Activated CD8-positive, alpha-beta memory T cell treated with anti-CD3 and anti-CD28 coated beads, Interleukin-2, amount 50 U/mL, for 48 hours (primary cell): ENCODE measurements at regions not wholly inside any gene's neighbourhood (a gene's known extent, or its start where the extent isn't known, plus 50 kb on each side); places are given as distances from the start of the nearest gene placed in this dataset.

Experiments used
- DNase-seq: peaks from one replicate; pipeline ENCODE4 v3.0.0-alpha.2; 2020

DNA sequence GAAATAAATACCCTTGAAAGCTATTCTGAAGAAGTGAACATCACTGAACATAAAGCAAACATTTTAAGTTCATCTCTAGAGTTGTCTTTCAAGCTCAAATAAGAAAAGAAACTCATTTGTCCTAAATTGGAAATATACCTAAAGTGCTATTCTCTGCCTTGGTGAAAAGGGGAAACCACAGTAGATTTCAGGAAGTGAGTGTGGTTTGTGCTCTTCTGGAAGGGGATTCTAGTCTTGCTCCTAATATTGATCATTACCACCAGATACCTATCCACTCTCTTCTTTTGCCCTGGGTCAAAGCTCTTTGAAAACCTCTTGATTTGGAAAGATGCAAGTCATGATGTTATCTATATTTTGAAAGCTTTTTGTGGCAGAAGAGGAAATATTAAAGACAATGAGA lies 798.1 kb downstream of the ADGRL2 start:
- DNase-seq: no peak

GRCh38 chr1:82598337-82598736 lies 797.6 kb downstream of the ADGRL2 start:
- DNase-seq: no peak

DNA sequence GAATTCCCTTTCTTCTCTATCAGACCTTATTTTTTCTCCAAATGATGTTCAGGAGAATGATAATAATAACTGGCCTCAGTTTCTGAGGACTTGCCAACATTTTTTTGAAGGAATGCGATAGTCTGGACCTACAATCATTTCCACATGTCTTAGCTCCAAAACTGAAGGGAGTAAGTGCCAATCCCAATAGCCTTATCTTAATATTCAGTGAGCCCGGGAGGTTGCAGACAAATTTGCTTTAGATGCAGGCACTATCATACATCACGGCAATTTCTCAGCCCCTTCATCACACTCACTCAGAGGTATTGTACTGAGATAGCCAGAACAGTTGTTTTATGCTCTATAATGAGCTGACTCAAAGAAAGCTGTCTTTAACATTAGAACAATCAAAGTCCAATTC lies 796.9 kb downstream of the ADGRL2 start:
- no peak for DNase-seq

- no peak for DNase-seq
These were observed 796.4 kb downstream of the ADGRL2 start for GRCh38 chr1:82597141-82597540.

DNA sequence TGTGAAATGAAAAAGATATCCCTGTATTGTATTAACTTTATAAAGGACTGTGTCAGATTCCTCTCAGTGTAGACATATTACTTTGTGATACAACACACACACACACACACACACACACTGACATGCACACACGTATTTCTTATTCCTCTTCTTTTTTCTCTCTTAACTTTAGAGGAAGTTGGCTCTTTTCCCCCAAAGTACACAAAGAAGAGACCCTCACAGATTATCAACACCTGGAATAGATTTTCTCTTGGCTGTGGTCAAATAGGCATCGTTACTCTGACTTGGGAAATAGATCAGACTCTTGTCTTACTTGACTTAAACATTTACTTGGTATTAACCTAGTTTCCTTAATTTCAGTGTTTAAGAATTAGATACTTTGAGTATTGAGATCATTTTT lies 792.8 kb downstream of the ADGRL2 start:
- no peak for DNase-seq

- DNase-seq: no peak
These were observed 788.9 kb downstream of the ADGRL2 start for GRCh38 chr1:82589588-82589987.

DNA sequence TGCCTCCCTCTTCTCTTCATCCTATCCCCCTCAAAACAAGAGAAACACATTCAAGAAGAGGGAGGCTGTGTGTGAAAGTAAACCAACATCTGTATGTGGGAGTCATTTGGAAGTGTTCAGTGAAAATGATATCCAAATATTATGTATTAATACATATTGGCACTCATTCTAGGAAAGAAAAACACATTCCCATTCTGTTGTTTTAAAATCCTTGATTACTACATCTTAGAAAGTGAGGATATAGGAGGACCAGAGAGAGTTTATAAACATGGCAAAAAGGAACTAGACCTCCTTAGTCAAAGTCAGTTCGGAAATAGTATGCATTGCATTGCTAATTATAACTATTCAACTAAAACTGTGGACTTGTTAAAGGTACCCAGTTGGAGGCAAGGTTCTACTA lies 786.6 kb downstream of the ADGRL2 start:
- no peak for DNase-seq

GRCh38 chr1:82586473-82586872 lies 785.7 kb downstream of the ADGRL2 start:
- DNase-seq: no peak

- no peak for DNase-seq
These were observed 781.6 kb downstream of the ADGRL2 start for GRCh38 chr1:82582347-82582746.

DNA sequence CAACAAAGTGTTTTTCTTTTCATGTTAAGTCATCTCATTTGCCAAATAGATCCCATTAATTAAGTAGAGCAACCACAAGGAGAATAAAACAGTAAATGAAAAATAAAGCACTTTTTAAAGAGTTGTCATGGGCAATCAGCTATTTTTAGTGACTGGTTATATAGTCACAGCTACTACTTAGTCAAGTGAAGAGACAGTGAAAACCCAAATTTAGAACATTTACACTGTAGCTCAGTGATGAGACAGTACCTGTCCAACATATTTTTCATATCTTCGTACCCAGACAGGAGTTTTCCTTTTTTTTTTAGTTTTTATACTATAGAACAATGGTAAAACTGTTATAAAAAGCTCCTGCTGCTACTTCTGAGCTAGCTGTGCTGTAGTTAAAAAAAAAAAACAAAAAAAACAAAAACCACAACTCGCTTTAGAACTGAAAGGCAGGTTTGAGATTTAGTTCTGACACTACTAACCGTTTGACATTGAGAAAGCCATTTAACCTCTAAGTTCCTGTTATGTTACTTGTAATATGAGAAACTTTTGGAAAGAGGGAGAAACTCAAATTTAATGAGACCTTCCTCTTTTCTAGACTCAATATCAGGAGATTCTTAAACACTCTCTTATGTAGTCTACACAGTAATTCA lies 777.5 kb downstream of the ADGRL2 start:
- no peak for DNase-seq

- DNase-seq: no peak
These were observed 766.6 kb downstream of the ADGRL2 start for GRCh38 chr1:82567348-82567747.

- no peak for DNase-seq
These were observed 764.8 kb downstream of the ADGRL2 start for GRCh38 chr1:82565546-82565945.

DNA sequence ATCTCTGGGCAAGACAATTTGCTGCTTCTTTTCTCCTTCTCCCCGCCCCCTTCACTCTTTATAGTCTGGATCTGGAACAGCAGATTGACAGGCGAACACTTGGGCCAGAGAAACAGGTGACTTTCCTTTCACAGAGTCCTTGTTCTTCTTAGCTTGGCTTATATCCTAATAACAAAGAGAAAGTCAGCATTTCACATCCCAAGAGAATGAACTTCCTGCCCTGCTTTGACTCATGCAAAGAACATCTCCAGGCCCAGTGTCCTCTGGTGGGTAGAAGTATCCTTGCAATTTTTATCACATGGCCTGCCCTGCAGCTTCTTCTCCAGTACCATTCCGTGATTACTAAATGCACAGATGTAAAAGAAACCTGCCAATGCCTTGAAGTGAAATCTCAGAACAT lies 764.4 kb downstream of the ADGRL2 start:
- no peak for DNase-seq

DNA sequence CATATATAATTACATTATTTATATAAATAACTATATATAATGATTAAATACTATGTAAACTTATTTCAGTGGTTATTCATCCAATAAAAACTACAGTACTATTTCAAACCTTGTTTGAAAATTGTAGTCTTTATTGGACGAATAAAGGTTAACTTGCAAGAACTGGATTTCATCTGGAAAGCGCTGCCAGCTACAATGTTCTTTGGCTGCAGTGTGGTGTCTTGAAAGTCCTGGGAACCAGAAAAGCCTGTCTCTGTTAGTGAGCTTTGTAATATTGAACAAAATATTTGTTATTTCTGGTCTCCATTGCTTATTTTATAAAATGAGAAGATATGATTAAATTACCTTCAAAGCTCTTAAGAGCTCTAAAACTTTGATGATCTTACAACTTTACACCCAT lies 763.6 kb downstream of the ADGRL2 start:
- no peak for DNase-seq

GRCh38 chr1:82562448-82562847 lies 761.7 kb downstream of the ADGRL2 start:
- no peak for DNase-seq

DNA sequence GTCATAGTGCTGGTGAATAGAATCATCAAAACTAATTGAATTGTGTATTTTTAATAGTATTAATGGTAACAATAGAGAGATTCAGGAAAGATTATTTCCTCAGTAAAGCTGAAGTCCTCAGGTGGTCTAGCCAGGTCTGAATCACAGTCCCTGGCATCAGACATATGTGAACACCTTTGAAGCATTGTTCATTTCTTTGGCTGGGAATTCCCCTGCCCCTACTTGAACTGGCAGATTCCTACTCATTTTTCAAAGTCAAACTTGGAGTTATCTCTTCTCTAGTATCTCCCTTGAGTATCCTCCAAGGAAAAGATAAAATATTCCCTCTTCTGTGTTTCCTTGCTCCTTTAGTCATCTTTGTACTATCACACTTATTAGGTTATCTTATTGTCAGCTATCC lies 759.8 kb downstream of the ADGRL2 start:
- no peak for DNase-seq

- no peak for DNase-seq
These were observed 754.8 kb downstream of the ADGRL2 start for GRCh38 chr1:82555501-82555900.

DNA sequence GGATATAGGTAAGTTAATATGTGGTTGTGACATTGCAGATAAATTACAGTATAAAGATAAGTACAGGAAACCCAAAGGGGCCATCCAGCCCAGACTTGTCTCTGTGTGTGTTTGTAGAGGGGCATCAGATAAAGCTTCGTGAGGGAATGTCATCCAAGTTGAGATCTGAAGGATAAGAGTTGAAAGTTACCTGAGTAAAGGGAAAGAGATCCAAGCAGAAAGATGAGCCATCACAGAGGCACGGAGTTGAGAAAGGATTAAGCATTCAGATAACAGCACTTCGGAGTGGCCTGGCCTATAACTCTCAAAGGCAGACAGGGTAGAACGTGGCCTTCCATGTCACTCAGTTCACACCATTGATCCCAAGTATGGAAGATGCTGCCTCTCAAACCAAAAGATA lies 749.1 kb downstream of the ADGRL2 start:
- DNase-seq: no peak

DNA sequence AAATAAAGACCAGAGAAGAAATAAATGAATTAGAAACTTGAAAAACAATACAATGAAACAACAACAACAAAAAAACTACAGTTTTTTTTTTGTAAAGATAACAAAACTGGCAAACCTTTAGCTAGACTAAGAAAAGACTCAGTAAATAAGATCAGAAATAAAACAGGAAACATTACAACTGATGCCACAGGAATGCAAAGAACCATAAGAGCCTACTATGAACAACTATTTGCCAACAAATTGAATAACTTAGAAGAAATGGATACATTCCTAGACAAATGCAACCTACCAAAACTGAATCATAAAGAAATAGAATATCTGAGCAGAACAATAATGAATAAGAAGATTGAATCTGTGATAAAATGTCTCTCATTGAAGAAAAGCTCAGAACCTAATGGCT lies 742.0 kb downstream of the ADGRL2 start:
- DNase-seq: no peak

DNA sequence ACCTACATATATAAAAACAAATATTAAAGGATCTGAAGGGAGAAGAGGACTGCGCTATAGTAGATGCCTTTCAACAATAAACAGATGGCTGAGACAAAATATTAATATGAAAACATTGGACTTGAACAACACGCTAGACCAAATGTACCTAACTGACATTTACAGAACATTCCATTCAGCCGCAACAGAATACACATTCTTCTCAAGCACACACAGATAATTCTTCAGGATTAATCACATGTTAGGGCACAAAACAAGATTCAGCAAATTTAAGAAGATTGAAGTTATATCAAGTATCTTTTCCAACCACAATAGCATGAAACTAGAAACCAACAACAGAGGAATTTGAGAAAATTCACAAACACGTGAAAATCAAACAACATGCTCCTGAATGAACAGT lies 741.4 kb downstream of the ADGRL2 start:
- no peak for DNase-seq

DNA sequence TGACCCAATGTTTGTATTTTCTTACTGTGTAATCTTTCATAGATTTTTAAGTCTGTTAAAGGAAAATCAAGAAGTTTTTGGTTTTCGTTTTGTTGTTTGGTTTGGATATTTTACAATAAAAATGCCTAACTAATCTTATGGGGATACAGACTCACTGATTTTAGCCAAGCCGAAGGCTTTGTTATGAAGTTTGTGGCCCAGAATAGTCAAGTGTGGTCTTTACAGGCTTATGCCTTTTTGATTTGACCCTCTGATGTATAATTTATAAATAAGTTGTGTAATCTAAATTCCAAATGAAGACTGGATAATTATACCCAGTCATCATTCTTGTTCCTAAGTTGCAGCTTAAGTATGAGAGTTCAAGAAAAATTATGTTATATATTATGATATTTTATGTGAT lies 739.3 kb downstream of the ADGRL2 start:
- DNase-seq: no peak

DNA sequence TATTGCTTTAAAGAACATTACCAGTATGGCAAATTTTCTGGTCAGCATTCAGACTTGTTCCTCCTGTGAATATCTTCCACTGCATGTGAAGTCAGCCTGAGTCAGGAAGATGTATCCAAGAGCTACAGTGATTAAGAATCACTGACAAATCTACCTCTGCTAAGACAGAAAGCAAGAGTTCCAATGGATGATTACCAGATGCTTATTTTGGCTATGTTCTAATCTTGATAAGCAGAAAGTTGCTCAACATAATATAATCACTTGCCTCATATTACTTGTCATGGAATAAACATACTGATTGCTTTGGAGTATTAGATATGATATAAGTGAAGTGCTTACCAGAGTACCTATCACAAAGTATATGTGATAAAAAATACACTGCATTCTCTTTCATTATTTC lies 738.1 kb downstream of the ADGRL2 start:
- no peak for DNase-seq

GRCh38 chr1:82534996-82535395 lies 734.3 kb downstream of the ADGRL2 start:
- DNase-seq: no peak

- DNase-seq: no peak
These were observed 724.6 kb downstream of the ADGRL2 start for GRCh38 chr1:82525378-82525777.

- no peak for DNase-seq
These were observed 719.9 kb downstream of the ADGRL2 start for GRCh38 chr1:82520611-82521010.

- DNase-seq: no peak
These were observed 716.9 kb downstream of the ADGRL2 start for GRCh38 chr1:82517586-82517985.
